ENCODE measurements at regions not wholly inside any gene's neighbourhood (a gene's known extent, or its start where the extent isn't known, plus 50 kb on each side); places are given as distances from the start of the nearest gene placed in this dataset.

DNA sequence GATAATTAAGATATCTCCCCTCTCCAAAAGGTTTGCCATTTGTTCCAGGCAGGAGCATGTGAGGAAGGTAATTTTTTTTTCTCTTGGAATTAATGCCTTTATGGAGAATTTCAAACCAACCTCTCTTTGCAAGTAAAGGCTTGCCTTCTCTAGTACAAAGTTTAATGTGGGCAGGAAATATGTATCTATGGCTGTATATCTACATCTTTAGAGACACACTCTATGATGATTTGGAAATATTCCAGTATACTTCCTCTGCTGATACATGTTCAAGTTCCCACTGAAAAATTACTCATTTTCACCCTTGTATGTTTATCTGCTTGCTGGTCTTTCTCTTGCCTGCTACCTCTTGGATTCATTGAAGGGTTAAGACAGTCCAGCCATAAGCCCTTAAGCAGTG is 83.5 kb upstream of the SEMA6A start:
- TF ChIP-seq CTCF (IDR thresholded peaks at IDR 0.05) (no peak), POLR2AphosphoS5 (IDR thresholded peaks at IDR 0.05) (no peak)
